ENCODE measurements at regions not wholly inside any gene's neighbourhood (a gene's known extent, or its start where the extent isn't known, plus 50 kb on each side); places are given as distances from the start of the nearest gene placed in this dataset.
"Not testable (repeated sequence)": the region's sequence is repeated elsewhere in the genome, so short reads cannot be mapped to it uniquely, and the experiment has no call there.

DNA sequence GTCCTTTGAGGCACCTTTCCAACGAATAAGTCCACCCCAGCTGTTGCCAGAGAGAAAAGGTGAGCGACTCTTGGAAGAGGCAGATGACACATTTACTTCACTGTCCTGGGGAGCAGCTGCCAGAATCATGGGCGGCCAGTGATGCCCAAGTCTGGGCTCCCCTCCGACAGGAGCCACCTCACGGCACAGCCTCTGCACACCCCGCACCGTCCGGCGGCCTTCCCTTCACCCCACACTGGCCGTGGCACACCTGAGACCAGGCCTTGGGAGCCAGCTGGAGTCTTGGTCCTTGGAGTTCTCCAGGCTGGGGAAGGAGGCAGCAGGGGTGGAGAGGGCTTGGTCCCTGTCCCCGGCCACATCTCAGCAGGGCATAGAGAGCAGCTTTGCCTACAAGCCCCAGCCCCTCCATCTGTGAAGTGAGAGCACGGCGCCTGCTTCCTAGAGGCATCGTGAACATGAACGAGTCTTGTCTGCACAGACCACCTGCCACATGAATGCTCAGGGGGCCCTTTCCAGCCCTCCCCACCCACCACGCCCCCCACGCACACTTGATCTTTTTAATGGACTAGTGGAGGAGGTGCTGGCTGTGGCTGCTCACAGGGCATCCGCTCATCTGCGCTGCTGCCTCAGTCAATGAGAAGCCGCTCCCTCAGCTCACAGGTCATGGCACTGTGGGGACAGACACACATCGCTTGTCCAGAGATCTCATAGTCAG is 400.2 kb upstream of the MYT1L start:
- DNase-seq: no peak

DNA sequence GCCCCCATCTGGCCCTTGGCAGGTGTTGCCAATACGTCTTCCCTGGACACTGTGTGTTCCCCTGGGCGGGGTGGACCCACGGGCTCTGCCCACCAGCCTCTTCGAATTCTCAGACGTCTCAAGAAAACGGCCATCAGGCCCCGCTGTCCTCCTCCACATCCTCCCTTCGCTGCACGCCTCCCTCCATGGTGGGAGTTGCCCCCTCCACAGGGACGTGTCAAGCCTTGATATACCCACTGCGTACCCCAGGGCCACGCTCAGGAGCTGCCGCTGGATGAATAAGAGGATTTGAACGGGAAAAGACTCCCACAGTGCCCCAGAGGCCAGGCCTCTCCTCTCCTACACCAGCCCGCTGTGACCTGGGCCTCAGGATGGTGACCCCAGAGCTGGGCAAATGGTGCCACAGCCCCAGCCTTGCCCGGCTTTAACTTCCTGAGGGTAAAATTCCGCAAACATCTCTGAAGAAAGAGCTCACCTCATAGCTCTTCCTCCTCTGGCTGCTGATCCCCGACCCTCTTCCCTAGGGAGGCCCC is 399.3 kb upstream of the MYT1L start:
- no peak for DNase-seq

DNA sequence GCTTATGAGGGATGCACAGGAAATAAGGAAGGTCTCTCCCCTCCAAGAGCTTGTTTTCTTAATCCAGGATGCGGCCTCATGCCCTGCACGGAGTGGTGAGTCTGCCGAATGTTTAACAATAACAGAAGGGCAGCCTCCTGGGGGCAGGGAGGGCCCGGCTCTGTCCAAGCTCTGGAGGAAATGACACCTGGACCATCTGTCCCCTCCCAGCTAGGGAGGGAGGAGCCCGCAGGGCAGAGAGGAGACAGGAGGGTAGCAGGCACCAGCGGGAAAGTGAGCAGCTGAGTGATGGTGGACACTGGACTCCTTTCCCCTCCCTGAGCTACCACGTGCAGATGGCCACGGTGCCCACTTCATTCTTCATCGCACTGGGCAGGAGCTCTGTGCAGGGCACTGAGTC is 398.2 kb upstream of the MYT1L start:
- no peak for DNase-seq

DNA sequence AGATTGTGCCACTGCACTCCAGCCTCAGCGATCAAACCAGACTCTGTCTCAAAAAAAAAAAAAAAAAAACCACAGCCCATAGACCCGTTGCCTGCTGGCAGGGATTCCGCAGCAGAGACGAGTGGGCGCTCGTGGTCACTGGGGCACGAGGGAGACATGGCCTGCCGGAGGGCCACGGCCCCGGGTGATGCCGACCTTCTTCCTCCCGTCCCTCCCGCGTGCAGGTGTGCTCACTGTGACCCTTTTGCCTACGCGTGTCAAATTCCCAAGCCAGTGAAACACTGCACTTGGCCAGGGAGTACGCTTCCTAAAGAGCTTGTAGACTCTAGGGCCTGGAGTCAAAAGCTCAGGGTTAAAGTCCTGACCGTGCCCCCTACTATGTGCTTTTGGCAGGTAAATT is 397.6 kb upstream of the MYT1L start:
- no peak for DNase-seq

- DNase-seq: no peak
Observed at GRCh38 chr2:2727876-2728511, 396.9 kb upstream of the MYT1L start.

DNA sequence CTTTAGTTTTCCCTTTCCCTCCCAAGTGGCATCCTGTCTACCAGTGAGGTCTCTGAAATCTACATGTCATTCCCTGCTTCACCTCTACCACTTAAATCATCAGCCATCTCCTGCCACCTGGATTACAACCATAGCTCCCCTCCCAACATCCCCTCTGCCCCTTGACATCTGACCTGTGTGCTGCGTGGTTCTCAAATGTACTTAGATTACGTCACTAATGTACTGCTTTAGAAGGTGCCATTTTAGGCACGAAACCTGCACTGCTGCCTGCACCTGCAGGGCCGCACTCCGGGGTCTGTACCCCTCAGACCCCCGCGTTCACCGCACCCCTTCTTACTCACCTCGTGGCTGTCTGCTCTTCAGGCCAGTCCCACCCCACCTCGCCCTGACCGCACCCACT is 395.1 kb upstream of the MYT1L start:
- DNase-seq: no peak

GRCh38 chr2:2723064-2723463 is 392.0 kb upstream of the MYT1L start:
- DNase-seq: no peak

- no peak for DNase-seq
Observed at GRCh38 chr2:2721296-2721835, 390.3 kb upstream of the MYT1L start.

DNA sequence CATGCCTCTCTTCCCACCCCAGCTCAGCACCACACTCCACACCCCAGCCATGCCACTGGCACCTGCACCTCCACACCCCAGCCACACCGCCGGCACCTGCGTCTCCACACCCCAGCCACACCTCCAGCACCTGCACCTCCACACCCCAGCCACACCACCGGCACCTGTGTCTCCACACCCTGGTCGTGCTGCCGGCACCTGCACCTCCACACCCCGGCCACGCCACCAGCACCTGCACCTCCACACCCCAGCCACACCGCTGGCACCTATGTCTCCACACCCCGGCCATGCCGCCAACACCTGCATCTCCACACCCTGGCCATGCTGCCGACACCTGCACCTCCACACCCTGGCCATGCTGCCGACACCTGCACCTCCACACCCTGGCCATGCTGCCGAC is 389.7 kb upstream of the MYT1L start:
- not testable (repeated sequence) for DNase-seq

DNA sequence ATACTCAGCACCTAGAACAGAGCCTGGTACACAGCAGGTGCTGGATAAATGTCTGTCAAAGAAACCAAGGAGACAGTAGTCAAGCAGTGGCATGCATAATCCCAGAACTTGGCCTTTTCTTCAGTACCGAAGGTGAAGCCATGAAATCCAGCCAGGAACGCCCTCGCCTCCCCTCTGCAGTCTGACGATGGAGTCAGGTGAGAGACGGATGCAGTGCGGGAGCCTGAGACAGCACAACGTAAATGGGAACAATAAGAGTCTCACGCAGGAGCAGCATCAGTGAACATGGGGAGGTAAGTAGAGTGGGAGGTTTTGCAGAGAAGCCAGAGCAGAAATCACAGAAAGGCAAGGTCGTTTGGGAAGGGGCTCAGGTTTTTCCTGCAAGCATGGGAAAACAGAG is 389.3 kb upstream of the MYT1L start:
- DNase-seq: no peak

GRCh38 chr2:2719781-2720180 is 388.7 kb upstream of the MYT1L start:
- no peak for DNase-seq

- no peak for DNase-seq
Observed at GRCh38 chr2:2719015-2719414, 387.9 kb upstream of the MYT1L start.

DNA sequence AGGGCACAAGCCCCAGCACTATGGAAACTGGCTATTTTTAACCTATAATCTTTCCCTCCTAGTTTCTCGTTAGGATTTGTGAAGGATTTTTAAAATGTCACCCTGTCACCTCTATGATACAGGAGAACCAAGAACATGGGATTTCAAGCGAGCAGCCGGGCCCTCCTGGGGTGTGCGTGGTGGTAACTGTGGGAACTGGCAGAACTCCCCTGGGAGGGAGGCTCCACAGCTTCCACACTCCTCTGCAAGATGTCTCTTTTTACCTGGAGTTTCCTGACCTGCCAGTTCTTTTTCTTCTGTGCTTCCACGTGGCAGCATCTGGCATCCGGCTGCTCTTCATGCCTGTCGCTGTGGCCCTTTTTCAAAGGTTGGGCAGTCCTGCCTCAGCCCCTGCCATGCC is 386.3 kb upstream of the MYT1L start:
- DNase-seq: no peak

DNA sequence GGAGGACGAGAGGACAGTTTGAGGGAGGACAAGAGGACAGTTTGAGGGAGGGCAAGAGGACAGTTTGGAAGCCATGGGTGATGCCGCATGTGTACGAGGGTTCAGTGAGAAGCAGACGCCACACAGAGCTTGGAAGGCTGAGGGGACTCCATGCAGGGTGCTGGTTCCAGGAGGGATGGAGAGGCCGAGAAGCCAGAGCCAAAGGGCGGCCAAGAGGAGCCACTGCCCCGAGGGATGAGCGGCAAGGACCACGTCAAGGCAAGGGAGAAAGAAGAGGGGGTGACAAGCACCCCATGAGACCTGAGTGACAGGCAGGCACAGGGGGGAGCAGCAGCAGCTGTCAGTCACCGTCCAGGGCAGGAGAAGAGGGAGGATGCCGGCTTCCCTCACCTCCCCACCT is 385.7 kb upstream of the MYT1L start:
- DNase-seq: no peak

DNA sequence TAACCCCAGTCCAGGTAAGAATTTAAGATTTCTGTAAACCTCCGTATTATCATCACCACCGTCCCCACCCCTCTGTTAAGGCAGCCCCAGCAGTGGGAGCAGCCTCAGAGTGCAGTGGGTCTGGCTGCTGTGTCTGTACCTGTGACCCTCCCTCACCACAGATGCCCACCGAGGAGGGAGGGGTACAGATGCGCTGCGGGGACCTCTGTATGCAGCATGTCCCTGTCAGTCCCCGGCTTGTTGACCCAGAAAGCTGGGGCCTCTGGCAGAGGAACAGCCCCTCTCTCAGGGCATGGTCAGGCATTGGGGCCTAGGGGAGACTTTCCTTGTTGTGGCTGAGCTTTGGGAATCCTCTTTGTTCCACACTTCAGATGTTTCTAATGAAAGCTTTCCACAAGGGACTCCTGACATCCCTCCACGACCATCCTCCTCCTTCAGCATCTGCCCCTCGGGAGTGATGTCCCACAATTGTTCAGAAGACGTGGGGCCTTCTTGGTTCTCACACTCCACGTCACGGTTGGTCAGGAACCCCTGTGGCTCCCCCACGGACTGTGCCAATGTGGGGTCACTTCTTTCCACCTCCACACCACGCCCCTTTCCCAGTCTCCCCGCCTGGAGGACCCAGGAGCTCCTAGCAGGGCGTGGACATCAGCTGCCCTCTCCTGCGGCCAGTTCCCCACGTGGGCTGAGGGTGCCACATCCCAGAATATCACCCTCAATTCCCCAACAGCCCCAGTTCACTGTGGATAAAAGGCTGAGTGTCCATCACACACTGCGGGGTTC is 384.2 kb upstream of the MYT1L start:
- DNase-seq: no peak

GRCh38 chr2:2714408-2714807 is 383.3 kb upstream of the MYT1L start:
- DNase-seq: no peak

DNA sequence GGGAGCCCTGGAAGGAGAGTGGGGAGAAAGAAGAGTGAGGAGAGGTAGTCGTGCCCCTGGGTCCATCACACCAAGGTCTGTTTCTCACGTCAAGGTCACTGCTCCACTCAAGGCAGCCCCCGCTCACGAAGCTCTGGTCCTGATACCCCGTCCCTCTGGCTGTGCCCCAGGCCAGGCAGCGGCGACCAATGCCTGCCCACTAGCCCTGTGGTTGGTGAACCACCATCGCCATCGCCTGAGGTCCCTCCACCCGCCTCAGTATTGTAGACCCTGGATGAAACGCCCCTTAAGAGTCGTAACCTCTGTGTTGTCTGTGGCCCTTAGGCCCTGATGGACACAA is 378.3 kb upstream of the MYT1L start:
- DNase-seq: no peak

GRCh38 chr2:2708575-2709430 is 377.7 kb upstream of the MYT1L start:
- no peak for DNase-seq

DNA sequence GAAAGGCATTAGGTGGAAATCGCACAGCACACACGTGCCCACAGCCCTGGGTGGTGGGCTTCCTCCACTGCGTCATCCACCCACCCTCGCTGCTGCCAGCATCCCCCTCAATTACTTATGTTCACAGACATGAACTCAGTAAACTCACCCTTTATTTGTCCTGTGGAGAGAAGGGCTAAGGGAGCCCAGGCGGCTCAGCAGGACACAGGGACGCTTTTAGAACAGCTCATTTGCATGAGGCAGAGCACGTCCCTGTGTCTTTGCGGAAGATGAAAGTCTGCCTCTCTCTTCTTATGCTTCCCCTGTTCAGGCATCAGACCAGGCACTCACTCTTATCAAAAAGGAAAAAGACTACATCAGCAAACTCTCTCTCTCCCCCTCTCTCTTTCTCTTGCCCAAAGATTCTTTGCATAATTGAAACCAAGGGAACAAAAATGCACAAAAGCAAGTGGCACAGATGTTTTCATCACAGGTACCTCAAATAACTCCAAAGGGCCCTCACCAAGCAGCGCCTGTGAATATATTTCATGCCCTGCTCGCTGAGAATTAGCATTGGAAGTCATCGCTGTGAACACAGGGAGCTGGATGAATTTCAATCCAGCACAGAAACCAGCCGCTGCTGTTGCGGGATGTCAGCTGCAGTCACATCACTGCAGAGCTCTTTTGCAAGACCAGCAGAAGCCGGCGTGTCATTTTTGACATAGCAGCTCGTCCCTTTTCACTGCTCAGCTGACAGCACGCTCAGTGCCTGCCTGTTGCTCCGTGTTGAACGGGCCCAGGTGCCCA is 376.3 kb upstream of the MYT1L start:
- no peak for DNase-seq

DNA sequence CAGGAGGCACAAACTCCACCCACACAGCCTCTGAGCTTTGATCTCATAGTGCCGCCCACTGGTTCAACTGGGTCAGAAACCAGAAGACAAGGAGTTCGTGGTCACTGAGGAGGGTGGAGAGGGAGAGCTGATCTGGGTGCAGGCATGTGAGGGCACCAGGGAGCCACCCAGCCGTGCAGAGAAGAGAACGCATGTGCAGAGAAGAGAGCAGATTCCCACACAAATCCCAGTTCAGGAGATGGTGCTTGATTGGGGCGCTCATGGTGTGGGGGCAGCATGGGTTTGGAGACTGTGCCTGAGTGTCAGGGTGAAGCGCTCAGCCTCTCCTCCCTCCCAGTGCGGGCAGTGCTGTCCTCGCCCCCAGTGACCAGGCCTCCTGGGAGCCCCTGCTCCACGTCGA is 375.2 kb upstream of the MYT1L start:
- no peak for DNase-seq

DNA sequence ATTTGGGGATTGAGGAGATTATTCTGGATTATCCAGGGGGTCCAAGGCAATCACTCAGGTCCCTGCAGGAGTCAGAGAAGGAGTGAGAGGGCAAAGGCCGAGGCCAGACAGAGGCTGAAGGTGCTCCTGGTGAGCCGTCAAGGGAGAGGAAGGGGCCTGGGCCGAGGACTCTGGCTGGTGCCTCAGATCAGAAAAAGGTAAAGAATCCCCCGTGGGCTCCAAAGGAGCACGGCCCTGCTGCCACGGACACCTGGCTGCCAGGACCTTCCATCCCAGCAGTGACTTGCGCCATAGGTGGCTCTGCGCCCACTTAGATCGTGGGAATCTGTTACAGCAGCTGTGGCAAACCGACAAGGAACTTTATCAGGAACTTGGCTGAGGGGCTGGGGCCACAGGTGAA is 374.8 kb upstream of the MYT1L start:
- no peak for DNase-seq

Measured in right forelimb (tissue), 1 donor.